Osteocyte (in vitro differentiated cells): ENCODE measurements at regions not wholly inside any gene's neighbourhood (a gene's known extent, or its start where the extent isn't known, plus 50 kb on each side); places are given as distances from the start of the nearest gene placed in this dataset.

Source experiments
- DNase-seq: peaks from one replicate; pipeline ENCODE4 v3.0.0; 2021; ENCODE audit warnings: mixed read lengths; ENCODE audit not compliant: unreplicated experiment; ENCODE audit errors: extremely low spot score
- H3K27ac Mint-ChIP-seq: one replicate; pipeline ENCODE4 v1.8.0; 2021; ENCODE audit warnings: mild to moderate bottlenecking, mixed read lengths; ENCODE audit not compliant: unreplicated experiment
- H3K27me3 Mint-ChIP-seq: one replicate; pipeline ENCODE4 v1.8.0; 2021; ENCODE audit warnings: mixed read lengths; ENCODE audit not compliant: unreplicated experiment
- H3K36me3 Mint-ChIP-seq: one replicate; pipeline ENCODE4 v1.8.0; 2021; ENCODE audit warnings: mixed read lengths; ENCODE audit not compliant: unreplicated experiment
- H3K4me1 Mint-ChIP-seq: one replicate; pipeline ENCODE4 v1.8.0; 2021; ENCODE audit warnings: mixed read lengths; ENCODE audit not compliant: unreplicated experiment
- H3K4me3 Mint-ChIP-seq: one replicate; pipeline ENCODE4 v1.8.0; 2021; ENCODE audit warnings: mild to moderate bottlenecking, moderate library complexity, mixed read lengths; ENCODE audit not compliant: unreplicated experiment
- H3K9me3 Mint-ChIP-seq: one replicate; pipeline ENCODE4 v1.8.0; 2021; ENCODE audit warnings: mixed read lengths; ENCODE audit not compliant: unreplicated experiment
- CTCF ChIP-seq: fragments of 200-600 bp; sonication (generic); IDR thresholded peaks from 2 replicates; pipeline ENCODE4 v1.5.0; 2021; ENCODE audit warnings: antibody characterized with exemption, mild to moderate bottlenecking, moderate library complexity

DNA sequence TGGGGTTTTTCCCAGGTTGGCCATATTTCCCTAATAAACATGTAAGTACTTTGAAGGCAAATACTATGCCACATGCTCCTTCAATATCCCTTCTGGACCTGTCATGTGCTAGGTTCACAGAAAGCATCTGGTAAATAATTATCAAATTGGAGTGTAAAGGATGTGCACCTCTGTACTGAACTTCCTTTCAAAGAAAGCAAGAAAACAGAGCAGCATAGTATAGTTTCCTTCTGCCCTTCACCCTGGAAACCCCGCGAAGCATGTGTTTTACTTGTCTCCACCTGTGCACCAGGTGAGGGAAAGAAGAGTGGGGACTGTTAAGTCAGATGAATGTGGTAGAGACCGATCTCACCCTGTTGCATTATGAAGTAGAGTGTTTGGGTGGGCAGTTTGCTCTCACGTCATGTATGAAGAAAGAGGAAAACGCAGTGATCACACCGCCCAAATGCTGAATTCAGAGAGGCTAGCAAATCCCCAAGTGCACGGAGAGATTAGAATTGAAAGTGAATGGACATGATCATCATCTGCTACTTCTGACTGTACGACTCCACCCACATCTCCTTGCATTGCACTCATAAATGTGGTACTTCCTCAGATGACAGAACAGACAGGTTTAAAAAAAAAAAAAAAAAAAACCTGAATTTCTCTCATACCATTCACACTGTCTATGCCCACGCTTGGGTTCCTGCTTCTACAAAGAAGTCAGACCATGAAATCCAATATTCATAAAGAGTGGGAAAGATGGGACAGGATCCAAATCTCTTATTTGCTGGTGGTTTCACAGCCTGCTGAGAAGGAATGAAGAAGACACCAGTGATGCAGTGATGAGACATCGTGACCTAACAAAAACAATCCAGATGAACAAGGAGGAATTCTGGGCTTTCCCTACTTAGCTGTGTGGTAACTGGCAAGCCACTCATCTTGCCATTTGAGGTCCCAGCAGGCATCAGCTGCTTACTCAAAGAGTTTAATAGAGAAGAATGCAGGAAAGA, 448.6 kb downstream of the BCL11A start:
- Mint-ChIP-seq H3K27ac (no peak overlapping the region), H3K36me3 (no peaks in the 10 kb centered on the region), H3K9me3 (no peaks in the 10 kb centered on the region), H3K4me3 (no peak overlapping the region), H3K27me3 (no peaks in the 10 kb centered on the region), H3K4me1 (no peaks in the 10 kb centered on the region)
- TF ChIP-seq CTCF: no peak
- DNase-seq: no peak

- Mint-ChIP-seq H3K4me3 (no peak overlapping the region), H3K9me3 (peaks cover 11% of the 10 kb centered on the region), H3K27me3 (no peaks in the 10 kb centered on the region), H3K36me3 (no peaks in the 10 kb centered on the region), H3K4me1 (no peaks in the 10 kb centered on the region), H3K27ac (no peak overlapping the region)
- TF ChIP-seq CTCF: no peak
- DNase-seq: no peak
Observed at GRCh38 chr2:60100034-60100433, 453.4 kb downstream of the BCL11A start.

GRCh38 chr2:60098996-60099395, 454.5 kb downstream of the BCL11A start:
- Mint-ChIP-seq H3K36me3 (no peaks in the 10 kb centered on the region), H3K4me1 (no peaks in the 10 kb centered on the region), H3K4me3 (no peak overlapping the region), H3K27ac (no peak overlapping the region), H3K9me3 (peaks cover 11% of the 10 kb centered on the region), H3K27me3 (no peaks in the 10 kb centered on the region)
- no peak for DNase-seq
- TF ChIP-seq CTCF: no peak

- Mint-ChIP-seq H3K27ac (no peak overlapping the region), H3K4me3 (no peak overlapping the region), H3K36me3 (no peaks in the 10 kb centered on the region), H3K27me3 (no peaks in the 10 kb centered on the region), H3K9me3 (peaks cover 11% of the 10 kb centered on the region), H3K4me1 (no peaks in the 10 kb centered on the region)
- no peak for TF ChIP-seq CTCF
- DNase-seq: no peak
Observed at GRCh38 chr2:60097298-60097697, 456.2 kb downstream of the BCL11A start.

- Mint-ChIP-seq H3K4me3 (no peak overlapping the region), H3K36me3 (no peaks in the 10 kb centered on the region), H3K4me1 (no peaks in the 10 kb centered on the region), H3K27me3 (no peaks in the 10 kb centered on the region), H3K9me3 (peaks cover 11% of the 10 kb centered on the region), H3K27ac (no peak overlapping the region)
- no peak for TF ChIP-seq CTCF
- no peak for DNase-seq
Observed at GRCh38 chr2:60096556-60096955, 456.9 kb downstream of the BCL11A start.
